ENCODE measurements at regions not wholly inside any gene's neighbourhood (a gene's known extent, or its start where the extent isn't known, plus 50 kb on each side); places are given as distances from the start of the nearest gene placed in this dataset.
"Not testable (repeated sequence)": the region's sequence is repeated elsewhere in the genome, so short reads cannot be mapped to it uniquely, and the experiment has no call there.

GRCh38 chr9:71604197-71605063 lies 163.9 kb downstream of the CEMIP2 start:
- Histone ChIP-seq H3K4me3 (no peak overlapping the region), H3K27me3 (no peaks in the 10 kb centered on the region), H3K27ac (no peak overlapping the region), H3K4me1 (replicated peaks in 1 of 2) (no peaks in the 10 kb centered on the region), H3K36me3 (replicated peaks in 1 of 2) (no peaks in the 10 kb centered on the region), H3K9me3 (replicated peaks in 1 of 3) (no peaks in the 10 kb centered on the region)
- peak; percentile 70 to 88 (median 83) for DNase-seq
- WGBS, 4 donors: 54 to 60% (median 57%) methylated on average over 5 of the region's 5 CpGs
- intact Hi-C loops (cut with DNase I): loop anchor here in 1 of 2 donors (5.0 kb wide), 2 partner anchors 173 to 213 kb away; no protein-coding TSS in a partner anchor
- no peak for TF ChIP-seq POLR2A (IDR thresholded peaks at IDR 0.05)
- TF ChIP-seq, protein P1, sequence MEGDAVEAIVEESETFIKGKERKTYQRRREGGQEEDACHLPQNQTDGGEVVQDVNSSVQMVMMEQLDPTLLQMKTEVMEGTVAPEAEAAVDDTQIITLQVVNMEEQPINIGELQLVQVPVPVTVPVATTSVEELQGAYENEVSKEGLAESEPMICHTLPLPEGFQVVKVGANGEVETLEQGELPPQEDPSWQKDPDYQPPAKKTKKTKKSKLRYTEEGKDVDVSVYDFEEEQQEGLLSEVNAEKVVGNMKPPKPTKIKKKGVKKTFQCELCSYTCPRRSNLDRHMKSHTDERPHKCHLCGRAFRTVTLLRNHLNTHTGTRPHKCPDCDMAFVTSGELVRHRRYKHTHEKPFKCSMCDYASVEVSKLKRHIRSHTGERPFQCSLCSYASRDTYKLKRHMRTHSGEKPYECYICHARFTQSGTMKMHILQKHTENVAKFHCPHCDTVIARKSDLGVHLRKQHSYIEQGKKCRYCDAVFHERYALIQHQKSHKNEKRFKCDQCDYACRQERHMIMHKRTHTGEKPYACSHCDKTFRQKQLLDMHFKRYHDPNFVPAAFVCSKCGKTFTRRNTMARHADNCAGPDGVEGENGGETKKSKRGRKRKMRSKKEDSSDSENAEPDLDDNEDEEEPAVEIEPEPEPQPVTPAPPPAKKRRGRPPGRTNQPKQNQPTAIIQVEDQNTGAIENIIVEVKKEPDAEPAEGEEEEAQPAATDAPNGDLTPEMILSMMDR (IDR thresholded peaks at IDR 0.05): peak; percentile 62 to 84 (median 78)

DNA sequence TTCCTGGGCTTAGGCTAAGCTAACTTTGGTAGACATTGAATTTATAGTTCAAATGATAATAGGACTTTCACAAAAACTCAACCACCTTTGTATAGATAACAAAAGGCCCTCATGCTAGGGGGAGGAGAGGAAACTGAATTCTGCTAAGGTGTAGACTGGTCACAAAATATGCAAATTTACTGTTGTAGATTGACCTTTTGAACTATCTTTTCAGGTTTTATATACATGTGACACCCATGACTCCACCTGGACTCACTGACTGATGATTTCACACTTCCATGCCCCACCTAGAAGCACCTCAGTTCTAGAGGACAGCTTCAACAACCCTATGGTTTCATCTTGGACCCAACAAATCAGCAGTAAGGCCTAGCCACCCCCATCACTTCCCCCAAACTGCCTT lies 165.7 kb downstream of the CEMIP2 start:
- intact Hi-C loops (cut with DNase I): loop anchor here in 1 of 2 donors (5.0 kb wide), 1 partner anchor 175 kb away; no protein-coding TSS in a partner anchor
- H3K4me3 ChIP-seq: no peak overlapping the region
- no peaks in the 10 kb centered on the region for H3K36me3 ChIP-seq (replicated peaks in 1 of 2)
- no peaks in the 10 kb centered on the region for H3K4me1 ChIP-seq (replicated peaks in 1 of 2)
- no peaks in the 10 kb centered on the region for H3K27me3 ChIP-seq
- TF ChIP-seq POLR2A (IDR thresholded peaks at IDR 0.05): no peak
- TF ChIP-seq, protein P1 (IDR thresholded peaks at IDR 0.05): no peak
- no peaks in the 10 kb centered on the region for H3K9me3 ChIP-seq (replicated peaks in 1 of 3)
- H3K27ac ChIP-seq: no peak overlapping the region
- DNase-seq: no peak

GRCh38 chr9:71595762-71596161 lies 172.6 kb downstream of the CEMIP2 start:
- H3K9me3 ChIP-seq (replicated peaks in 1 of 3); H3K4me1 ChIP-seq (replicated peaks in 1 of 2); DNase-seq; intact Hi-C loops (cut with DNase I); H3K27ac ChIP-seq; H3K27me3 ChIP-seq; H3K36me3 ChIP-seq (replicated peaks in 1 of 2); H3K4me3 ChIP-seq: not testable (repeated sequence)
- 68 to 79% (median 77%) methylated on average over 12 of the region's 12 CpGs for WGBS, 4 donors

DNA sequence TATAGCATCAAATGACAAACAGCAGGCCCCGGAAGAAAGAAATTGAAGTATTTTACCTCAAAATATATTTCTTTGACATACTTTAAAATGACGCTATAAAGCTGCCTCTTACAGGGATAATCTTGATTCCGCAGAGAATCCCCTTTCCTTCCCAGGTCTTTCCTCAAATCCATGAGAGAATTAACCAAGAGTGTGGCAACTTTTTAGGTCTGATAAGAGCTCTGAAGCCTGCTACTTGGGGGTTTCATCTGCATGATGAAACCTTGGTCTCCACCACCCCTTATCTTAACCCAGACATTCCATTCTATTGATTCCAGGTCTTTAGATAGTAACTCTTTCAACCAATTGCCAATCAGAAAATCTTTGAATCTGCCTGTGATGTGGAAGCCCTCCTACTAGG lies 173.8 kb downstream of the CEMIP2 start:
- Histone ChIP-seq H3K4me3 (no peak overlapping the region), H3K9me3 (replicated peaks in 1 of 3) (no peaks in the 10 kb centered on the region), H3K27ac (no peak overlapping the region), H3K27me3 (no peaks in the 10 kb centered on the region), H3K4me1 (replicated peaks in 1 of 2) (no peaks in the 10 kb centered on the region), H3K36me3 (replicated peaks in 1 of 2) (no peaks in the 10 kb centered on the region)
- 82 to 95% (median 90%) methylated on average over 3 of the region's 3 CpGs for WGBS, 4 donors
- intact Hi-C loops (cut with DNase I): no loop called here
- TF ChIP-seq, protein P1 (IDR thresholded peaks at IDR 0.05): no peak
- TF ChIP-seq POLR2A (IDR thresholded peaks at IDR 0.05): no peak
- DNase-seq: no peak

- Histone ChIP-seq H3K36me3 (replicated peaks in 1 of 2) (no peaks in the 10 kb centered on the region), H3K9me3 (replicated peaks in 1 of 3) (no peaks in the 10 kb centered on the region), H3K27ac (no peak overlapping the region), H3K4me3 (no peak overlapping the region), H3K4me1 (replicated peaks in 1 of 2) (no peaks in the 10 kb centered on the region), H3K27me3 (no peaks in the 10 kb centered on the region)
- 91 to 98% (median 93%) methylated on average over 2 of the region's 2 CpGs for WGBS, 4 donors
- no peak for DNase-seq
- TF ChIP-seq, protein P1 (IDR thresholded peaks at IDR 0.05): no peak
- TF ChIP-seq POLR2A (IDR thresholded peaks at IDR 0.05): no peak
- intact Hi-C loops (cut with DNase I): no loop called here
Measured at GRCh38 chr9:71592400-71592799, 175.9 kb downstream of the CEMIP2 start.
